SK-N-SH (cell line): ENCODE measurements at regions not wholly inside any gene's neighbourhood (a gene's known extent, or its start where the extent isn't known, plus 50 kb on each side); places are given as distances from the start of the nearest gene placed in this dataset.

Experiments used
- CTCF ChIA-PET: fragments of 300-600, 350-600 bp; formaldehyde crosslinking; extraction: SDS; loops from one replicate; lab custom pipeline; 2021; lab: Yijun Ruan, JAX
- POLR2A ChIA-PET: fragments of 350-600 bp; sonication (Branson Sonifier 250); formaldehyde crosslinking; extraction: SDS; loops from one replicate; lab custom pipeline; 2020; ENCODE audit warnings: antibody characterized with exemption, inconsistent platforms; lab: Yijun Ruan, JAX
- DNase-seq: peaks from one replicate; pipeline ENCODE4 v3.0.0; 2012
- H2AFZ ChIP-seq: fragments of 200-600 bp; sonication (generic); 2 replicates; pipeline ENCODE4 v1.8.1; 2016; ENCODE audit warnings: antibody characterized with exemption, mild to moderate bottlenecking, low read depth
- H3F3A ChIP-seq: fragments of 200-600 bp; sonication (generic); replicated peaks from 2 replicates; pipeline ENCODE3; 2016; ENCODE audit warnings: antibody characterized with exemption, mild to moderate bottlenecking; ENCODE audit not compliant: insufficient read depth
- H3K27ac ChIP-seq, 2 experiments: fragments of 200-500 bp in 1 of 2; fragments of 200-600 bp in 1 of 2; sonication (Bioruptor generic) in 1 of 2; sonication (generic), shearing (Covaris generic) in 1 of 2; 2 replicates each; pipeline versions ENCODE4 v1.5.1 to v1.6.1; 2014 to 2016; ENCODE audit warnings: low read depth in 2 of 2, inconsistent platforms in 1 of 2, low read length in 1 of 2, mild to moderate bottlenecking in 1 of 2, mixed read lengths in 1 of 2
- H3K27me3 ChIP-seq: fragments of 200-600 bp; sonication (generic), shearing (Covaris generic); 2 replicates; pipeline ENCODE4 v1.6.1; 2016; ENCODE audit warnings: mixed run types; ENCODE audit not compliant: insufficient read depth
- H3K36me3 ChIP-seq, 2 experiments: fragments of 200-500 bp in 1 of 2; fragments of 200-600 bp in 1 of 2; sonication (Bioruptor generic) in 1 of 2; sonication (generic) in 1 of 2; replicated peaks in 1 of 2; 2 replicates each; pipeline versions ENCODE3 to v1.5.1; 2014 to 2016; ENCODE audit warnings: low read length in 1 of 2, mild to moderate bottlenecking in 1 of 2; ENCODE audit not compliant: insufficient read depth in 2 of 2, control insufficient read depth in 1 of 2
- H3K4me1 ChIP-seq, 2 experiments: fragments of 200-500 bp in 1 of 2; fragments of 200-600 bp in 1 of 2; sonication (Bioruptor generic) in 1 of 2; sonication (generic), shearing (Covaris generic) in 1 of 2; 2 replicates each; pipeline versions ENCODE4 v1.5.1 to v1.6.1; 2014 to 2016; ENCODE audit warnings: low read depth in 1 of 2, low read length in 1 of 2, mixed run types in 1 of 2; ENCODE audit not compliant: insufficient read depth in 2 of 2, control insufficient read depth in 1 of 2
- H3K4me2 ChIP-seq: fragments of 200-600 bp; sonication (generic), shearing (Covaris generic); 2 replicates; pipeline ENCODE4 v1.6.1; 2017; ENCODE audit warnings: mixed run types
- H3K4me3 ChIP-seq, 2 experiments: fragments of 200-500 bp in 1 of 2; fragments of 200-600 bp in 1 of 2; sonication (Bioruptor generic) in 1 of 2; sonication (generic), shearing (Covaris generic) in 1 of 2; 2 replicates each; pipeline versions ENCODE4 v1.5.1 to v1.8.1; 2014 to 2016; ENCODE audit warnings: low read depth in 2 of 2, inconsistent platforms in 1 of 2, low read length in 1 of 2, mild to moderate bottlenecking in 1 of 2, mixed read lengths in 1 of 2, moderate library complexity in 1 of 2
- H3K79me2 ChIP-seq: fragments of 200-600 bp; sonication (generic); 2 replicates; pipeline ENCODE4 v1.8.1; 2017; ENCODE audit warnings: mild to moderate bottlenecking; ENCODE audit not compliant: insufficient read depth
- H3K9ac ChIP-seq: fragments of 200-600 bp; sonication (generic); 2 replicates; pipeline ENCODE4 v1.6.1; 2017; ENCODE audit warnings: mixed run types
- H3K9me2 ChIP-seq: fragments of 200-600 bp; sonication (generic); 2 replicates; pipeline ENCODE4 v1.6.1; 2017; ENCODE audit warnings: mixed run types
- H3K9me3 ChIP-seq: fragments of 200-600 bp; sonication (generic); 2 replicates; pipeline ENCODE4 v1.6.1; 2017; ENCODE audit warnings: mixed run types, mild to moderate bottlenecking, moderate library complexity
- H4K20me1 ChIP-seq: fragments of 200-600 bp; sonication (generic); 2 replicates; pipeline ENCODE4 v1.6.1; 2017; ENCODE audit warnings: mild to moderate bottlenecking, mixed run types; ENCODE audit not compliant: insufficient read depth
- CTCF ChIP-seq: fragments of 200-600 bp; sonication (generic); IDR thresholded peaks from 2 replicates; pipeline ENCODE4 v1.6.1; 2017; ENCODE audit warnings: antibody characterized with exemption, mild to moderate bottlenecking, moderate library complexity
- GATA2 ChIP-seq: sonication (generic); formaldehyde crosslinking; IDR thresholded peaks from 2 replicates; pipeline ENCODE4 v1.5.0; 2020; ENCODE audit warnings: mild to moderate bottlenecking, missing genetic modification reagents
- IRF3 ChIP-seq: fragments of 150-350 bp; IDR thresholded peaks from 2 replicates; pipeline ENCODE4 v1.6.1; 2016; ENCODE audit warnings: mild to moderate bottlenecking, low read depth, low read length
- JUND ChIP-seq: IDR thresholded peaks from 2 replicates; pipeline ENCODE4 v1.4.0; 2012
- RAD21 ChIP-seq: IDR thresholded peaks from 2 replicates; pipeline ENCODE4 v1.6.1; 2012; ENCODE audit warnings: mild to moderate bottlenecking, low read length
- TEAD4 ChIP-seq: IDR thresholded peaks from 2 replicates; pipeline ENCODE4 v1.4.0; 2012; ENCODE audit warnings: mild to moderate bottlenecking, borderline replicate concordance; ENCODE audit not compliant: insufficient read depth
- USF1 ChIP-seq: IDR thresholded peaks from 2 replicates; pipeline ENCODE4 v1.4.0; 2012; ENCODE audit warnings: low read depth, borderline replicate concordance
- WGBS: methylation state at CpG from one replicate; pipeline ENCODE4 v1.1.6; 2017; ENCODE audit warnings: low lambda C conversion rate; 5-methylcytosine and 5-hydroxymethylcytosine counted together

GRCh38 chr18:23337599-23338444 is 115.3 kb upstream of the RIOK3 start:
- peak; percentile 58 for DNase-seq
- Histone ChIP-seq H3K4me1 (peaks cover 6% of the 10 kb centered on the region in 2 experiments; a peak in 2 of 4 replicates), H3F3A (peaks cover 9% of the 10 kb centered on the region), H3K36me3 (no peaks in the 10 kb centered on the region), H2AFZ (no peak overlapping the region), H4K20me1 (no peaks in the 10 kb centered on the region), H3K27ac (peak overlapping the region in 1 of 2 experiments; percentile 35; a peak in 1 of 4 replicates), H3K9ac (no peak overlapping the region), H3K79me2 (no peaks in the 10 kb centered on the region), H3K9me3 (no peaks in the 10 kb centered on the region), H3K4me2 (no peak overlapping the region), H3K4me3 (no peak overlapping the region), H3K9me2 (no peaks in the 10 kb centered on the region), H3K27me3 (no peaks in the 10 kb centered on the region)
- POLR2A ChIA-PET, result no interaction called here
- WGBS, result 80% methylated on average over 3 of the region's 3 CpGs
- CTCF ChIA-PET, result no interaction called here
- no peak for TF ChIP-seq GATA2 (CRISPR knock-in tag)
- peak; percentile 14; the same call in 1 of the 2 replicates for TF ChIP-seq CTCF
- no peak for TF ChIP-seq USF1

- CTCF ChIA-PET, result interaction anchor here (1.1 kb wide), 1 partner anchor 209 kb away, joined by 4 read pairs; no protein-coding TSS in a partner anchor
- H3K27ac ChIP-seq, result no peak overlapping the region
- TF ChIP-seq RAD21 (no peak), TEAD4 (no peak), IRF3 (no peak), JUND (no peak)
- DNase-seq, result no peak
- H3K79me2 ChIP-seq, result no peaks in the 10 kb centered on the region
- H3F3A ChIP-seq, result peaks cover 9% of the 10 kb centered on the region
- H3K4me3 ChIP-seq, result no peak overlapping the region
- WGBS, result 94% methylated on average over 9 of the region's 9 CpGs
- H3K9ac ChIP-seq, result no peak overlapping the region
- POLR2A ChIA-PET, result no interaction called here
- no peaks in the 10 kb centered on the region for H3K36me3 ChIP-seq
- H3K4me2 ChIP-seq, result no peak overlapping the region
- no peaks in the 10 kb centered on the region for H3K27me3 ChIP-seq
- H2AFZ ChIP-seq, result no peak overlapping the region
- H3K9me2 ChIP-seq, result no peaks in the 10 kb centered on the region
- no peaks in the 10 kb centered on the region for H4K20me1 ChIP-seq
- H3K9me3 ChIP-seq, result no peaks in the 10 kb centered on the region
- peaks cover 6% of the 10 kb centered on the region in 2 experiments; a peak in 2 of 4 replicates for H3K4me1 ChIP-seq
These were observed 112.4 kb upstream of the RIOK3 start for GRCh38 chr18:23340661-23341060.
